HG02763 (cell line): ENCODE measurements at regions not wholly inside any gene's neighbourhood (a gene's known extent, or its start where the extent isn't known, plus 50 kb on each side); places are given as distances from the start of the nearest gene placed in this dataset.

Experiments
- ATAC-seq: cut with Tn5 transposase; IDR thresholded peaks from one replicate; pipeline ENCODE4 v1.9.1; 2021; ENCODE audit warnings: mild to moderate bottlenecking, moderate library complexity; ENCODE audit not compliant: unreplicated experiment

DNA sequence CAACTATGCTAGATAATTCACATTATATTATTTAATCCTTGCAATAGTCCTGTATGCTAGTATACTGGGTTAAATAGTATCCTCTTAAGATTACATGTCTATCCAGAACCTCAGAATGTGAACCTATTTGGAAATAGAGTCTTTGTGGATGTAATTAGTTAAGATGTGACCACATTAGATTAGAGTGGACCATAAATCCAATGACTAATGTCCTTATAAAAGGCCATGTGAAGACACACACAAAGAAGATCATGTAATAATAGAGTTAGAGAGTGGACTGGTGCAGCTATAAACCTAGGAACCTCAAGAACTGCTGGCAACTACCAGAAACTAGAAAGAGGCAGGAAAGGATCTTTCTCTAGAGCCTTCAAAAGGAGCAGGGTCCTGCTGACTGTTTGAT is 263.6 kb upstream of the PTGER4 start:
- no peak for ATAC-seq

DNA sequence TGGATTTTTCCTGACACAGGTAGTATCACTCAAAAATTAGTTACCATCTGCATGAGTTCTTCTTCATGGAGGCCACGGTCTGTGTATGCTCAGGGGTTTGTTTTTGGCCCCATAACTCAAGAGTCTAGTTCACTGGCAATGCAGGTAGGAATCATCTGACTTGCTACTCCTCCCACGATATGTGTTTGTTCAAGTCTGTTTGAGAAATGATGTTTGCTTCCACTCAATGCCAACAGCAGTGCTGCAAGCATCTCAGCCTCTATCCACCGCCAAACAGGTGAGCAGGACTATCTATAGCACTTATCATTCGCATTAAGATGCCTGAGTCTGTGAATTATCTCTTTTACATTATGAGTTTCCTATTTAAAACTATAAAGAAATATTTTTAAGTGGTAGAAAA is 264.8 kb upstream of the PTGER4 start:
- no peak for ATAC-seq

DNA sequence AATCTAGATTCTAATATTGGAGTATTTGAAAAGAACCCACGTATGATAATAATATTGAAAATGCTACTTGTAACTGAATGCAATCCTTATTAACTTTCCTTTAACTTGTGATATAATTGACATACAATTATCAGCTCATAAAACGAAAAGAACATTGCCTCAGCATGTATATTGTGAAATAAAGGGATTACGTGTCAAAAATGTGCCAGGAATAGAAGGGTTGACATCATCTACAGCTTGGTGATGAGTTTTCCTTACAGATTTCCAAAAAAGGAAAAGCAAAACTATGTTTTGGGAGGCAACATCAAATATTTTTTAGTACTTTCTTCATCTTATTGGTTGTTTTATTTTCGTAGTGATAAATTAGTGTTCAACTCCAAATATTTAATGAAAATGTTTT is 266.0 kb upstream of the PTGER4 start:
- no peak for ATAC-seq

DNA sequence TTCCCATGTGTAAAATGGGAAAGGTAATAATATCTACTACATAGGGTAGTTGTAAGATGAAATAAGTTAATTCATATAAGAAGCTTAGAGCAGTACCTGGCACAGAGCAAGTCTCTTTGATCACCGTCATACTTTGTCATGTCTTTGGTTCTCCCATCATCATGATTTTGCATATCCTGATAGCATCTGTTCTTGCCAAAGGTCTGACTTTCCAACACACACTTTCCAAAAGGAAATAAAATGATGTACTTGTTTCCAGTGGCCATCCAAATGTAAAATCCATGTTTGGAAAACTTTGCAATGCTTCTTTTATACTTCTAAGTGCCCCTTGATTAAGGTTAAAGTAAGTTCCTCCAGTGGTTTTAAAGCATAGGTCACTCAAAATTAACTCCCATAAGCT is 266.9 kb upstream of the PTGER4 start:
- ATAC-seq = no peak

DNA sequence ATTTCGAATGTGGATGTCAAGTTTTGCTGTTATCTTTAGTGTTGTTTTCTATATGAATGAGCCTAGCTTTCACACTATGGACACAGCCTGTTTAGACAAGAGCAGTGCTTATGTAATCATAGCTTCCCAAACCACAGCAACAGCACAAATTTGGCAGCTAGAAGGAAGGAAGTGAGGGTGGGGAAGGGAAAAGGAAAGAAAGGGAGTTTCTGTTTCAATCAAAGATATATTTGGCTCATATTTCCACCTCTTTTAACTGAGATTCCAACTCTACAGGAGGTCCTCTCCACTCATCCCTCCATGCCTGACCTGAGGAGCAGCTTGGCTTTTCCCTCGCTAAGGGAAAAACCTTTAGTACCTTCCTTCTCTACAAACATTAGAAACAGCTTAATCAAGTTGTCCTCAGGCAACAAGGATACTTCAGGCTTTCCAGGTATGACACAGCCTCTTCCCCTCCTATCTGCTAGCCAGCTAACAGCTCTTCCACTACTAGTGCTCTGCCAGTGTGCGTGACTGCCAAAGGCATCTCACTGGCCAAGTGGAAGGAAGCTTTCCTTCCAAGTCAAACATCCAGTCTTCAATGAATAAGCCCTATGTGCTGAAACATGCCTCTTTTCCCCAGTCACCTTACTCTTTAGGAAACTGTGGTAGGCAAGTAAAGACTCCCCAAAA is 268.6 kb upstream of the PTGER4 start:
- ATAC-seq = no peak

DNA sequence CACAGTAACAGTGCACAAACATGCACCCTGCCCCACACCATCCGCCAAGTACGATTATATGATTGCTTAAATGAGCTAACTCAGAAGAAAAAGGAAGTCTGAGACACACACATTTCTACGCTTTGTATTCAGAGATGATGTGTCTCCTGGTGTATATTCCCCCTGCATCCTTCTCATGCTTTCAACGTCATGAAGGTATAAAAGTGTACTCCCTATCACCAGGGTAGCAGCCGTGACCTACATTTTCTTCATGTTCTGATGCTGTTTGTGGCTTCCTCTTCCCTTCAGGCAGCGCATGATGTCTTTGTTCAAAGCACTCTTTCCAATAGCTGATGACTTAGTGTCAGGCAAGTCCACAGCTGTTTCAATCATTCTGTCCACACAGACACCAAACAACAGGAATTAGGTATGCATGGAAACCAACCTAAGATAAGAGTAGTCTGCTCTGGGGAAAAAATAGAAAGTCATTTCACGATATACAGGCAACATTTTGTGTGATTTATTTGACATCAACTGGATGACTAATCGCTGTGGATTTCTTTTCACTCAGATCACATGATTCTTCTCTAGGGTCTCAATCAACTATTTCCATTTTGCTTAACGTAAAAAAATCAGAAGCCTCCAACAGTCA is 269.4 kb upstream of the PTGER4 start:
- ATAC-seq = no peak

DNA sequence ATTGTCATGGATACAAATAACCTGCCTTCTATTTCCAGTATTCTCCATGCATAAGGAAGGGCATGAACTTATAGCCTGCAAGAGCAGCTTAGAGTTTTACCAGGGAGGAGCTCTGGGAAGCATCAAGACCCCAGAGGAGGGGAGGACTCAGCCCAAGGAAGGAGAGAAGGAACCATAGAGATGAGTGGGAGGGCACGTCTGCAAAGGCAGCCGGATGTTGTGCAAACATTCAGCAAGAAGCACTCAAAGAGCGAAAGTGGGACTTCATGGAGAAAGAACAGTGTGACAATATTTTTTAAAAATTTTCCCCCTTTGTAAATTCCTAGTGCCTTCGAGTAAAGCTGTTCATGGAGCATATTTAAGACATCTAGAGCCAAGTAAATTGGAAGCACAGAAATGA is 270.1 kb upstream of the PTGER4 start:
- ATAC-seq = no peak

DNA sequence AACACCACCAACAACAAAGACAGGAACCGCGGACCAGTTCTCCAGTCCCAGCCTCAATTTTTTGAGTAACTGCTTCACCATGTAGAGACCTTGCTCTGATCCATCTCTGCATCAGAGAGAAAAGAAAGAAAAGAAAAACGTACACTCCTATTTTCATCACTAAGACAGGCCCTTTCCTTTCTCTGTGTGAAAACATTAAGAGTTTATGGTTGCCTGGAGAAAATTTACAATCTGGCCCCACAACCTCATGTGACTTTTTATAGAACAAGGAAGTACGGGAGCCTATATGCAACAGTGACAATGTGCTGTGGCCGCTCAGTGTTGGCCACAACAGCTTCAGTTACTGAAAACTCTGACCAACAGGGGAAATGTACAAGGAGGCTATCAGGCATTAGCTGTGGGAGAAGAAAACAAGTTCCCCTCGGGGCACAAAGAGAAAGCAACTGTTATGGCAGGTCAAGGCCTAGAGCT is 272.9 kb upstream of the PTGER4 start:
- no peak for ATAC-seq

DNA sequence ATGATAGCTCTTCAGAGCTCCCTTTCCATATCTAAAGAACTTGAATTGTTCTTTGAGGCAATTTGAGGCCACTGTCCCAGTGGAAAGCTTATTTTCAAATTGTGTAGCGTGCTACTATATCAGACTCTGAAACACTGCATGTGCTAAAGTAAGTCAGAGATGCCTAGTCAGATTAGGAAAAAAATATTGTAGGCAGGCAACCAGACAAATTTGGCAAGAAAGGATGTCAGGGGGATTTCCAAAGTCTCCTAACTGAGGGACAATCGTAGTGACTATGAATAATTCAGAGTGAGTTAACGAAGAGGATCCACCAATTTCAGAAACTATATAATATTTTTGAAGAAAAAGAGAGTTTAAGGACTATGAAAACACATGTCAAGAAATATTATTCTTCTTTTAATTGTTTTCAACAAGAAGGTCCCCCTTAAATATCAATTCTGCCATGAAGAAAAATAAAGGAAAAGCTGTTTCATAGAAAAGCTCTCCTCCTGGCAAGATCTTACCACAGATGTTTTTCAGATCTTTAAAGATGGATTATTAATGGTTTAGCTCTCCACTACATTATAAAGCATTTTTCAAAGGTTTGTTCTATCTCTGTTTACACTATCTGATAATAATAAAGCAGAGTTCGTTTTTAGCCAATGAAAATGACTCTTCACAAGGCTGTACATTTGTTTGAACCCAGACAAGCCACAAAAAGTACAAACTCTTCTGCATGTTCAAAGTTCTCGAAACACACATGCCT is 273.5 kb upstream of the PTGER4 start:
- no peak for ATAC-seq

DNA sequence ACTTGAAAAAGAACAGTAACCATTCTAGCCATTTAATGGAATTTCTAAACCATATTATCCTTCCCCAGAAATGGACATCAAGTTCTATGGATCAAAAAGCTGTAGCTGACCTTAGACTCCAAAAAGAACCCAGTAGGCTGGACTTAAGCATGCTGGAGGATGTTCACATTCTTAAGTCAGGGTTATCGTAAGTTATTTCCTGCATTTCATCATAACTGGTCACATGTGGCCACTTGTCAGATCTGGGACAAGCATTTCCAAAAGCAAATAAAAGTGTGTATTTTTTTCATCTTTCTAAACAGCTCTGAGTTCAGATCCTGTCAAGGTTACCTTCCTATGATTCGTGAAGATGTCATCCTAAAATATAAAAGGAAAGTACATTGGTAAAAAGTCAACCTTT is 274.5 kb upstream of the PTGER4 start:
- no peak for ATAC-seq

DNA sequence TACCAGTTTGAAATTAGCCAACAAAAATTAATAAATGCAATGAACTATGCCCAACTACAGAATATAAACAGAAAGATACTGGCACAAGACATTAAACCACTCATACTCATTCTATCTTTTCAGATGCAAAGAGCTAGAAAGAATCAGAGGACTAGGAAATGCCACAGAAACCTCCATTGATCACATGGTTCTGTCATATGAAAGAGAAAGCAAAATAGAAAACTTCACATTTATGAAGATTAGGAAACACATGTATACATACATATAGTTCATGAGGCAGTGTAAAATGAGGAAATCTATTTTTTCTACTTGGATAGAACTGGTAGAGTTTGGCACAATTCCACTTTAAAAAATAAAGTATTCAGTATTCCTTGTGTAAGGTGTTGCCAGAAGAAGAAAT is 275.1 kb upstream of the PTGER4 start:
- ATAC-seq = peak; percentile 84

DNA sequence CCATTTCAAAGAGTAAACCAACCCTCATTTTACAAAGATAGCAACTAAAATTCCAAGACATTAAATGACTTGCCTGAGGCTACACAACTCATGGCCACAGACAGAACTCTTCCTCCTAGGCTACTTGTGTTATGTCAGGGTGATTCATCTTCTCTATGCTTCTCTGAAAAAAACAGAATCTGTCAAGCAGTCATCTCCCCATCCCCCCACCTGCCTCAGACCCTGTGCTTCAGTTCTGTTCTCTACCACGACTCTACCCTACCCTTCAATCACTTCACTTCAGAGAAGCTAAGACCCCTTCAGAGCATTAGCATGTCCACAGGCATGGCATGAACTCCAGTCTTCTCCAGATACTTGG is 277.7 kb upstream of the PTGER4 start:
- no peak for ATAC-seq

DNA sequence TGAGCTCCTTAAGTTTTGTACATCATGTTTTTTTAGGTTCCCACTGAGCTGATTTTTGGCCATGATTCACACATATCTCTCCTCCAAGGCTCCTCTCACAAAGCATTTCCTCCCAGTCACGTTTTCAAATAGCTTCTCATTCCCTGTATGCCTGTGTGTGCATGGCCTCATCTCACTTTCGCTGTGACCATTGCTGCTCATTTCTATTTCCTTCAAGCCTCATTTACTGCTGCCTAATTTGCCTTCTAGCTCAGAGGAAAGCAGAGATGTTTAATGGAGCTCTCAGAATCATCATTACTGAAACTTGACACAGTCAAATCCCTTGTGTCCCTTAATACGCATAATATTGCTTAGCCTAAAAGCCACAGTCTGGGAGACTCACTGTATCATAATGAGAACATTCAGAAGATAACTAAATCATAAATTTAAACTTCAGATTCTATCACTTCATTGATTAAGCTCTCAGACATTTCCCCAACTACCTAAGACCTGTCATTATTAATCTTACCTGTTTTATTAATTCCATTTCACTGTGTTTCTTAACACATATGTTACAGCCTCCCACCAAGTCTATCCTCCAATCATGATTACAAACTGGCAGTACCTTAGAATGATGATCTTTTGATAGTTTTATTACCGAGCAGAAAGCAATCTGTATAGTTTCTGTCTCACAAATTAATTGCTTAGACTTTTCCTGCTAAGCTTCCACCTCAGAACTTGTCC is 278.3 kb upstream of the PTGER4 start:
- ATAC-seq = no peak

DNA sequence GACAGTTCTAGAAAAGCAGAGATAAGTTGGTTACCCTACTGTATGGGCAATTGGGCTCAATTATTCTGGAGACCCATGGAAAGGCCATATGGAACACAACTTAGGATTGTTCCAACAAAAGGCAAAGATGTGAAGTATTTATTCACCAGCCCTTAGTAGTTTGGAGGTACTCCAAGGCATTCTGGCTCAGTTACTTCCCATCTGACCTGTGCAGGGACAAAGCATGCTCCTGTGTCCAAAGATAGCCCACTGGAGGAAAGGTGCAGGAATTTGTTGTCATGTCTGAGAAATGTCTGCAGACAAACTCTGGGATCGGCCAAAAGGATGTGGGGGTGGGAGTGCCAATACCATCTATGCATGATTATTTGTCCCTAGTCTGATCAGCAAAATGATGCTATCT is 279.5 kb upstream of the PTGER4 start:
- no peak for ATAC-seq

DNA sequence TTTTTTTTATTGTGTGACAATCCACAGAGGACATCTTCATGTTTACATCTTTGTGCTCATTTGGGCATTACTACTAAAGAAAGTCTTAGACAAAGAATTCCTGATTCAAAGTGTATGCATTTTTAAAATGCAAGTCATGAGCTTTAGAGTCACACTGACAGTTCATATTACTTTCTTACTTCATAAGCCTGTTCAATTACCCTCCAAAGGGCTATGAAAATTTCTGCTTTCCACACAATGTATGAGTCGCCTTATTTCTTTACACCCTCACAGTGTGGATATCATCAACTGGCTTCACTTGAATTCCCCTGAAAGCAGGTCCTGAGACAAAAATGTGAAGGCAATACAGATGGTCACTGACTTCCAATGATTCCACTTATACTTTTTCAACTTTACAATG is 280.4 kb upstream of the PTGER4 start:
- no peak for ATAC-seq

DNA sequence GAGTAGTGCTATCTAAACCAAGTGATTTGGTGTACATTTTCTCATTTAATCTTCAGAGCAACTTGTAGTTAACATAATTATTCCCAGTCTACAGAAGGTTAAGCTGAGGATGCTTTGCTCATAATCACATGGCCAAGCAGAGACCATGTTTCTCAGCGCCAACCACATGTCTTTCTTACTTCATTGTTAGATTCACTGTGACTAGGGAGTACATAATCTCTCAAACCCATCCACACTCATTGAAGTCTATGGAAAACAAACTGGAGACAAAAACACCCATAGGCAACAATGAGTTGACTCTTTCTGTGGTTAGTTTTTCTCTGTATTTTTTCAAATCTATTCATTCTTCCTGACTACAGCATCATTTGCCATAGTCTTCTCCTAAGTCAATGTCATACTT is 281.7 kb upstream of the PTGER4 start:
- ATAC-seq = no peak

DNA sequence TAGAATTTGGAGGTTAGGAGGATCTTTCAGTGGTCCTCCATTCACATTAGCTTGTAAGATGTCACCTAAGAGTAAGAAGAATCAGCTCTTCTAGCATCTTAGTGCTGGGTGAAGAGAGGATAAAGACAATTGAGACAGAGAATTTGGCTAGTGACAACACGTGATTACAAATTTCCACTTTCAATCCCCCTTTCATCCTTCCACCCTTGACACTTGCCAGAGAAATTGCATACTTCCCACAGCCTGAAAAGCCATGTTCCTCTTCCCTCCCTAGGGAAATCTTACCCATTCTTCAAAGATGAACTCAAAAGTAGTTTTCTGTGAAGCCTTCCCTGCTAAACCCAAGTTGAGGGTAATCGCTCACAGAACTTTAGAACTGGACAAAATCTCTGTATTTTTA is 282.6 kb upstream of the PTGER4 start:
- no peak for ATAC-seq

DNA sequence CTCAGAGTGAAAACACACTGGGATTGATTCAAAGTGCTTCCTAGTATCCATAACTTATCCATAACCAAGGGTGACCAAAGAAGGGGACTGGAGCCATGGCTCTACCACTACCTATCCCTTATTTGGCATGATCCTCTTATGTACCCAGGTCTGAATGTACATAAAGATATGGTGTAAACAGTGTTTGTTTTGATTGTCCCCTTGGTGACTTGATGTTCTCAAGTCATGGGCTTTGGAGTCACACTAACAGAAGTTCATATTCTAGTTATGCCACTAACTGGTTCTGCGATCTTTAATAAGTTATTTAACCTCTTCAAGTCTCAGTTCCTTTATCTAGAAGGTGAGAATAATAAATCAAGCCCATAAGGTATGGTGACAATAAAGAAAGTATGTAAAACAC is 283.4 kb upstream of the PTGER4 start:
- ATAC-seq = no peak

DNA sequence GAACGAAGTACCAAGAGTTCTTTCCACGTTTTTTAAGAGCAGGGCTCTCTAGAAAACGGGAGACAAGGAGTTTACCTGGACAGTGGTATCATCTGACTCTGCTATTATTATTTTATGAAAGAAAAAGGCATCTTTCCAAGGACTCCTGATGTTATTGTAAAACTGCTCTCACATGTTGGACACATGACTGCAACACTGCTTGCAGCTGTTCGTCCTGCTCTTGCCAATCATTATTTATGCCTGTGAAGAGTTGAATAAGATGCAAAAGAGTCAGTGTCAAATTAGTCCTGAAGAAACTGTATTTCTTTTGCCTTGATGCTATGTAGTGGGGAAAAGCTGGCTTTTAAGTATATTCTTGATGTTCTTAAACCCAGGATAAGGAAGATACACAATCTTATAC is 284.5 kb upstream of the PTGER4 start:
- no peak for ATAC-seq

DNA sequence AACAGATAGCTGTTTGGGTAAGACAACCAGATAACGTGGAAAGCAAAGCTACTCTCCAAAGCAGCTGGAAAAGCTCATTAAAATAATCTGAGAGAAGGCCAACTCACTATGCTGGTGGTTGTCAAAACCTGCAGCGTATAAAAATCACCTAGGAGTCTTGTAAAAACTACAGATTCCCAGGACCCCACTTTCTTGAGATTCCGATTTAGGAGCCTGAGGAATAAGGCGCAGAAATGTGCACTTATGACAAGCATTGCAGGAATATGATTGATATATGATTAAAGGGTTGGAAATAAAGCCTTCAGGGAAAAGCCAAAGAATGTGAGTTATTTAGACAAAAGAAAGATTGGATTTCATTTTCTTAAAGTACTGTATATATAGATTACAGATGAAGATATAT is 285.0 kb upstream of the PTGER4 start:
- ATAC-seq = no peak

DNA sequence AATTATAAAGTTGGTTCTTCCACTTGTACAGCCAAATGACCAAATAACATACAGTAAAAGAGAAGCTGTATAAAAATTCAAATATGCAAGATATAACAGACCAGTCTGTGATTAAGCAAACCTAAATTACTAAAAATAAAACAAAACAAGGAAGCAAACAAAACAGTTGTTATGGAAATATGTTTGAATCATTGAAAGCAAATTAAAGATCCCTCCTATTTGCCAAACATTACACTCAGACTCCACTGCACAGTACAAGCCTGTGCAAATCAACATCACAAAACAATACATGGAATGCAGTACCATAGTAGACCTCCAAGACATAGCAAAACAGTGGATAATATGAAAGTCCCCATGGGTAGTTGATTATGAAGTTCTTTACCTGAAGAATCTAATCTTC is 288.1 kb upstream of the PTGER4 start:
- no peak for ATAC-seq
